Prostate gland (tissue), 2 donors: ENCODE measurements at regions not wholly inside any gene's neighbourhood (a gene's known extent, or its start where the extent isn't known, plus 50 kb on each side); places are given as distances from the start of the nearest gene placed in this dataset.

Experiments
- CTCF ChIP-seq, 4 experiments: fragments of 200-600 bp in 2 of 4; fragments of 450-650 bp in 2 of 4; sonication (generic) in 2 of 4; IDR thresholded peaks; 1 replicate in 3 of 4; 2 replicates in 1 of 4; pipeline ENCODE4 v1.5.1; 2016 to 2019; ENCODE audit warnings: antibody characterized with exemption in 4 of 4, mild to moderate bottlenecking in 2 of 4, moderate library complexity in 2 of 4
- POLR2A ChIP-seq: fragments of 450-650 bp; IDR thresholded peaks from one replicate; pipeline ENCODE4 v1.6.1; 2016; ENCODE audit warnings: antibody characterized with exemption, mild to moderate bottlenecking
- POLR2AphosphoS5 ChIP-seq: sonication (generic); formaldehyde crosslinking; IDR thresholded peaks from one replicate; pipeline ENCODE4 v1.6.1; 2017; ENCODE audit warnings: antibody characterized with exemption

GRCh38 chr10:7075110-7075509 is 335.7 kb downstream of the SFMBT2 start:
- TF ChIP-seq POLR2A (no peak), CTCF (IDR thresholded peaks at IDR 0.05) (no peak), POLR2AphosphoS5 (no peak)
